ENCODE measurements at regions not wholly inside any gene's neighbourhood (a gene's known extent, or its start where the extent isn't known, plus 50 kb on each side); places are given as distances from the start of the nearest gene placed in this dataset.
"Not testable (repeated sequence)": the region's sequence is repeated elsewhere in the genome, so short reads cannot be mapped to it uniquely, and the experiment has no call there.

DNA sequence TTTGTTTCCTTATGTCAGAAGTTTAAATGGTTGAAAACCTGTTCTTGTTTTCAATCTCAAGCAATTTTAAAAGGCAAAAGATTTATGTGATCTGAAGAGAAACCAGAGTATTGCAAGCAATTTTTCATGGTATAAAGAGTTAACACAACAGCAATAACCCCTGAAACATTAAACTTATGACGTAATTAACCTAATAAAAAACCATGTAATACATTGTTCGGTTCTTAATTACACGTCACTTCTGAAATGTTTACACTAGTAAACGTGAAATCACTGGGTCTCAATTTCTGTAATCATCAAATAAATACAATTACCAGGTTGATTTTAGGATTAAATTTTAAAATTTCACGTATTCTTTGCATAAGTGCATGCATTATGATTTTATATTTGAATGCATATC lies 914.5 kb downstream of the NLGN4X start:
- DNase-seq (ENCODE audit: low read depth): no peak
- TF ChIP-seq, protein P1, sequence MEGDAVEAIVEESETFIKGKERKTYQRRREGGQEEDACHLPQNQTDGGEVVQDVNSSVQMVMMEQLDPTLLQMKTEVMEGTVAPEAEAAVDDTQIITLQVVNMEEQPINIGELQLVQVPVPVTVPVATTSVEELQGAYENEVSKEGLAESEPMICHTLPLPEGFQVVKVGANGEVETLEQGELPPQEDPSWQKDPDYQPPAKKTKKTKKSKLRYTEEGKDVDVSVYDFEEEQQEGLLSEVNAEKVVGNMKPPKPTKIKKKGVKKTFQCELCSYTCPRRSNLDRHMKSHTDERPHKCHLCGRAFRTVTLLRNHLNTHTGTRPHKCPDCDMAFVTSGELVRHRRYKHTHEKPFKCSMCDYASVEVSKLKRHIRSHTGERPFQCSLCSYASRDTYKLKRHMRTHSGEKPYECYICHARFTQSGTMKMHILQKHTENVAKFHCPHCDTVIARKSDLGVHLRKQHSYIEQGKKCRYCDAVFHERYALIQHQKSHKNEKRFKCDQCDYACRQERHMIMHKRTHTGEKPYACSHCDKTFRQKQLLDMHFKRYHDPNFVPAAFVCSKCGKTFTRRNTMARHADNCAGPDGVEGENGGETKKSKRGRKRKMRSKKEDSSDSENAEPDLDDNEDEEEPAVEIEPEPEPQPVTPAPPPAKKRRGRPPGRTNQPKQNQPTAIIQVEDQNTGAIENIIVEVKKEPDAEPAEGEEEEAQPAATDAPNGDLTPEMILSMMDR (IDR thresholded peaks at IDR 0.05; ENCODE audit: control insufficient read depth, insufficient read depth, low read depth, low read length, missing control alignments): no peak

DNA sequence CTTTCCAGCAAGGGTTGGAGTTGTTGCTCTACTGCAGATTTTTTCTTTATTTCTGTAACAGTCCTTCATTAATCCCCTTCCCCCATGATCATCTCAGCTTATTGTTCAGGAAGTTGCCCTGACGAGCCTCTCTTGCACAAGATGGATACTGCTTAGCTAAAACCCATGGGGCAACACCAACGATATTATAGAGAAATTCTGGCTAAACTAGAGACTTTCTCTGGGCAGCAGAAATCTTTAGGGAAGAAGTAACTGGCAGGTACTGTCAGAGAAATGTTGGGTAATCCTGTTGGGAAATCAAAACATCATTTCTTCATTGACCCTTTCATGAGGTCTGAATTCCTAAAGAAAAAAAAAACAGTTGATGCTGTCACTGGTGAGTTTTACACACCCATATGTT lies 921.3 kb downstream of the NLGN4X start:
- DNase-seq (ENCODE audit: low read depth): no peak
- TF ChIP-seq, protein P1 (IDR thresholded peaks at IDR 0.05; ENCODE audit: control insufficient read depth, insufficient read depth, low read depth, low read length, missing control alignments): no peak
- H3K4me3 ChIP-seq (ENCODE audit: control insufficient read depth, low read depth, low read length): no peak overlapping the region

More for the DNA sequence above, 914.5 kb downstream of the NLGN4X start:
- no peak overlapping the region for H3K4me3 ChIP-seq (ENCODE audit: control insufficient read depth, low read depth, low read length)

DNA sequence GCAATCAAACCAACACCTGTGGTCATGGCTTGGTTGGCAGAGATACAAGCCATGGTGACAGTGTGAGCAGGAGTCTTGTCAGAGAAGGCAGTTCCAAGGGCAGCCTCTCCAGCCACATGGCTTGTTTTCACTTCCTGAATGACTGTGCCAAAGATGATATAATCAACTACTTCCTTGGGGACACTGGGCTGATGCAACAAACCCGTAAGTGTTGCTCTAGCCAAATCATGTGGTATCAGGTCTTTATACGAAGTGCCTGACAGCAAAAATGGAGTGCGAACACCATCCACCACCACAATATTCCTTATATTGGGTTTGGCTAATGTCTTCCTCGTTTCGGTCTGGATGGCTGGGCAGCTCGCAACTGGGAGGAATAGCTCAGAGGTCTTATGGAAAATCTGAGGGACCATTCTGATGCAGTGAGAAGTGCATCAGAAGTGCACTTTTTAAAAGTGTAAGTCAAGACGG lies 922.0 kb downstream of the NLGN4X start:
- TF ChIP-seq, protein P1 (IDR thresholded peaks at IDR 0.05; ENCODE audit: control insufficient read depth, insufficient read depth, low read depth, low read length, missing control alignments): no peak
- no peak for DNase-seq (ENCODE audit: low read depth)
- no peak overlapping the region for H3K4me3 ChIP-seq (ENCODE audit: control insufficient read depth, low read depth, low read length)

DNA sequence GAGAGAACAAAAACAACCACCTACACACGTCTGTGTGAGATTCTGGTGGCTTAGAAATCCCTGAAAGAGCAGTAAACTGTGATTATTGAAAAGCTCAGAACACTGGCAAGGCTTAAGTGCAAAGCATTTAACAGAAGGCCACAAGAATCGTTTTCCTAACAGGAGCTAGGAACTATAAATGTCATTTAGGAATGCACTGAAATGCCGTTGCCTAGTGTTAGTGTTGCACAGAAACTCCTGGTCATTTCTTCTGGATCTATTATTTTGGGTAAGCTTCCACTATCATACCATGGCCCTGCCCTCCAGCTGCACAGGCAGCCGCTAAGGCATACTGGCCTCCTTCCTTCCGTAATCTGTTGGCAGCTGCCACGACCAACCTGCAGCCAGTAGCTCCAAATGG lies 923.2 kb downstream of the NLGN4X start:
- H3K4me3 ChIP-seq (ENCODE audit: control insufficient read depth, low read depth, low read length): no peak overlapping the region
- TF ChIP-seq, protein P1 (IDR thresholded peaks at IDR 0.05; ENCODE audit: control insufficient read depth, insufficient read depth, low read depth, low read length, missing control alignments): no peak
- DNase-seq (ENCODE audit: low read depth): no peak

DNA sequence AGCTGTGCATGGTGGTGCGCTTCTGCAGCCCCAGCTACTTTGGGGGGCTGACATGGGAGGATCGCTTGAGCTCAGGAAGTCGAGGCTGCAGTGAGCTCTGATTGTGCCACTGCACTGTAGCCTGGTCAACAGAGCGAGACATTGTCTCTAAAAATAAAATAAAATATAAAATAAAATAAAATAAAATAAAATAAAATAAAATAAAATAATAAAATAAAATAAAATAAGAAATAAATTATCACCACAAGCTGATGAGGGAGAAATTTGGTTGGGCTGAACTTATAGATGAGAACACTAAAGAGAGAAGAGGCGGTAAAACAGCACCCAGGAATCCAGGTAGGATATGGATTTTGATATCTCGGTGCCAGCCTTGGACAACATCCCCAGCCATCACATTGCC lies 933.7 kb downstream of the NLGN4X start:
- H3K4me3 ChIP-seq (ENCODE audit: control insufficient read depth, low read depth, low read length): no peak overlapping the region
- DNase-seq (ENCODE audit: low read depth): no peak
- TF ChIP-seq, protein P1 (IDR thresholded peaks at IDR 0.05; ENCODE audit: control insufficient read depth, insufficient read depth, low read depth, low read length, missing control alignments): no peak

DNA sequence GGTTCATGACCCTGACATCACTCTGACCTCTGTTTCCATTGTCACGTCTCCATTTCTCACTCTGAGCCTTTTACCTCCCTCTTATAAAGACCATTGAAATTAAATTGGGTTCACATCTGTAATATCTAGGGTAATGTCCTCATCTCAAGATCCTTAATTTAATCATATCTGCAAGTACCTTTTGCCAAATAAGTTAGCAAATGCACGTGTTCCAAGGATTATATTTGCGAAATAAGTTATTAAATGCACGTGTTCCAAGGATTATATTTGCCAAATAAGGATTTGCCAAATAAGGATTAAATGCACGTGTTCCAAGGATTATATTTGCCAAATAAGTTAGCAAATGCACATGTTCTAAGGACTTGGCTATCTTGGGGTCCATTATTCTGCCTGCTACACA lies 938.0 kb downstream of the NLGN4X start:
- H3K4me3 ChIP-seq (ENCODE audit: control insufficient read depth, low read depth, low read length): no peak overlapping the region
- TF ChIP-seq, protein P1 (IDR thresholded peaks at IDR 0.05; ENCODE audit: control insufficient read depth, insufficient read depth, low read depth, low read length, missing control alignments): no peak
- DNase-seq (ENCODE audit: low read depth): no peak

DNA sequence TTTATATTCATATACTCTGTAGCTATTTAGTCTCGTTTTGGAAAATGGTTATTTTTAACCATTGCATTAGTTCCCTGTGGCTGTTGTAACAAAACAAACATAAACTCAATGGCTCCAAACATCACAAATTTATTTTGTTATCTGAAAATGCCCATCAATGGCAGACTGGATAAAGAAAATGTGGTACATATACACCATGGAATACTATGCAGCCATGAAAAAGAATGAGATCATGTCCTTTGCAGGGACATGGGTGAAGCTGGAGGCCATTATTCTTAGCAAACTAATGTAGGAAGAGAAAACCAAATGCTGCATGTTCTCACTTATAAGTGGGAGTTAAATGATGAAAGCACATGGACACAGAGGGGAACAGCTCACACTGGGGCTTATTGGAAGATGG lies 938.7 kb downstream of the NLGN4X start:
- not testable (repeated sequence) for H3K4me3 ChIP-seq (ENCODE audit: control insufficient read depth, low read depth, low read length); DNase-seq (ENCODE audit: low read depth)
